ENCODE measurements at regions not wholly inside any gene's neighbourhood (a gene's known extent, or its start where the extent isn't known, plus 50 kb on each side); places are given as distances from the start of the nearest gene placed in this dataset.

- no peak overlapping the region for H3K4me3 ChIP-seq (ENCODE audit: control insufficient read depth, low read depth, low read length)
- peak; percentile 87 for DNase-seq (ENCODE audit: low read depth)
- TF ChIP-seq, protein P1, sequence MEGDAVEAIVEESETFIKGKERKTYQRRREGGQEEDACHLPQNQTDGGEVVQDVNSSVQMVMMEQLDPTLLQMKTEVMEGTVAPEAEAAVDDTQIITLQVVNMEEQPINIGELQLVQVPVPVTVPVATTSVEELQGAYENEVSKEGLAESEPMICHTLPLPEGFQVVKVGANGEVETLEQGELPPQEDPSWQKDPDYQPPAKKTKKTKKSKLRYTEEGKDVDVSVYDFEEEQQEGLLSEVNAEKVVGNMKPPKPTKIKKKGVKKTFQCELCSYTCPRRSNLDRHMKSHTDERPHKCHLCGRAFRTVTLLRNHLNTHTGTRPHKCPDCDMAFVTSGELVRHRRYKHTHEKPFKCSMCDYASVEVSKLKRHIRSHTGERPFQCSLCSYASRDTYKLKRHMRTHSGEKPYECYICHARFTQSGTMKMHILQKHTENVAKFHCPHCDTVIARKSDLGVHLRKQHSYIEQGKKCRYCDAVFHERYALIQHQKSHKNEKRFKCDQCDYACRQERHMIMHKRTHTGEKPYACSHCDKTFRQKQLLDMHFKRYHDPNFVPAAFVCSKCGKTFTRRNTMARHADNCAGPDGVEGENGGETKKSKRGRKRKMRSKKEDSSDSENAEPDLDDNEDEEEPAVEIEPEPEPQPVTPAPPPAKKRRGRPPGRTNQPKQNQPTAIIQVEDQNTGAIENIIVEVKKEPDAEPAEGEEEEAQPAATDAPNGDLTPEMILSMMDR (conservative IDR thresholded peaks at IDR 0.05; ENCODE audit: control insufficient read depth, insufficient read depth, low read depth, low read length), result no peak
Observed at GRCh38 chr4:13912966-13913365, 285.4 kb upstream of the BOD1L1 start.

DNA sequence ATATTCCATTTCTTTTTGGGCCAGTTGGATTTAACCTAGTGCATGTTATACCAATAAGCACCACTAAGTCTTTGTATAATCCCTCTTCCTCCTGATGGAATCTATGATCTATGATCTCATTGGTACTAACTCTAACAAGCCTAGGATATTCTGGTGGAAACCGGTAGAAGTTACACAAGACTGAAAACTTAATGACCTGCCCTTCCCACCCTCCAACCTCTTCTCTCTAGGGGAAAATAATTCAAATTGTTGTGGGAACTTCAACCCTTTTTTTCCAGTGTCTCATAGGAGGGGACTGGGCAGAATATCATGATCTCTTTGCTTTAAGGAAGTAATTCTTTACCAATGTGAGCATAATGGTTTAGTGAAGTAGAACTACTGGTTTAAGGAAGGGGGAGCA lies 289.5 kb upstream of the BOD1L1 start:
- no peak overlapping the region for H3K4me3 ChIP-seq (ENCODE audit: control insufficient read depth, low read depth, low read length)
- DNase-seq (ENCODE audit: low read depth), result peak; percentile 97
- TF ChIP-seq, protein P1 (conservative IDR thresholded peaks at IDR 0.05; ENCODE audit: control insufficient read depth, insufficient read depth, low read depth, low read length), result peak; percentile 39

- DNase-seq (ENCODE audit: low read depth), result peak; percentile 100
- TF ChIP-seq, protein P1 (conservative IDR thresholded peaks at IDR 0.05; ENCODE audit: control insufficient read depth, insufficient read depth, low read depth, low read length), result no peak
Observed at GRCh38 chr4:13918110-13918509, 290.6 kb upstream of the BOD1L1 start.

DNA sequence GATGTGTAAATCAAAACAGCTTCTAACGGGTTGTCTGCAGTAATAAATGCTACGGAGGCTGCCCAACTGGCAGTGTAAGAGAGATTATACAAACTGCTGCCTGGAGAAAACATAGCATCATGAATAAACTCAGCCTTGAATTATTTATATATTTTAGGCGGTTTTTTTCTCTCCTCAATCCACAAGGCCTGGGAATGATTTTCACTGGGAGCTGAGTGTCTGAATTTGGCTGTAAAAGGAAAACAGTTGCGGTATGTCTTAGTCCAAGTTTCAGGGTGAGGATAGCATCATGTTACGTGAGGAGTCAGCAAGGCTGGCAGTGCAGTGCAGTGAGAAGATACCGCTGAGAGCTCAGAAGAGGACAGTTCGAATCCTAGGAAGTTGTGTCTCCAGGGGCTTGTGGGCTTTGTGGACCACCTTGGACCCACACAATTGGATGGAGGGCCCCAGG lies 291.5 kb upstream of the BOD1L1 start:
- H3K4me3 ChIP-seq (ENCODE audit: control insufficient read depth, low read depth, low read length), result no peak overlapping the region
- peak; percentile 99 for DNase-seq (ENCODE audit: low read depth)
- TF ChIP-seq, protein P1 (conservative IDR thresholded peaks at IDR 0.05; ENCODE audit: control insufficient read depth, insufficient read depth, low read depth, low read length), result no peak

More at GRCh38 chr4:13918110-13918509, 290.6 kb upstream of the BOD1L1 start:
- no peak overlapping the region for H3K4me3 ChIP-seq (ENCODE audit: control insufficient read depth, low read depth, low read length)

- DNase-seq (ENCODE audit: low read depth), result no peak
- TF ChIP-seq, protein P1 (conservative IDR thresholded peaks at IDR 0.05; ENCODE audit: control insufficient read depth, insufficient read depth, low read depth, low read length), result no peak
- no peak overlapping the region for H3K4me3 ChIP-seq (ENCODE audit: control insufficient read depth, low read depth, low read length)
Observed at GRCh38 chr4:13920111-13920875, 292.8 kb upstream of the BOD1L1 start.

DNA sequence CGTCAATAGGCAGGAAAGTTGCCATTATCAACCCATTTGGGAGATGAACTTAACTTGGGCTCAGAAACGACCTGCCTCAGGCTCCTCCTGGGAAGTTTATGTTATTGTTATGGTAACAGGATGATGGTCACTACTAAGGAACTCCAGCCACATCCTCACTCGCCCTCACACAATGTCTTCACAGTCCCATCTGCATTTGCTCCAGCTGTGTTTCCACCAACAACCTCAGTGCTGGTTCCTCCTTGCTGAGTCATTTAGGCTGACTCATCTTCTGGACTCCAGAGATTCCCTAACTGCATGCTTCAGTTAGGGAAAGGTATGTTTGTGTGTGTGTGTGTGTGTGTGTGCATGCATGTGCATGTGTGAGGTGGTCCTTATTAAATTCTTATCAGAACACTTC lies 293.4 kb upstream of the BOD1L1 start:
- DNase-seq (ENCODE audit: low read depth), result peak; percentile 100
- TF ChIP-seq, protein P1 (conservative IDR thresholded peaks at IDR 0.05; ENCODE audit: control insufficient read depth, insufficient read depth, low read depth, low read length), result no peak

More for the DNA sequence above, 293.4 kb upstream of the BOD1L1 start:
- no peak overlapping the region for H3K4me3 ChIP-seq (ENCODE audit: control insufficient read depth, low read depth, low read length)

All from fibroblast of mammary gland (primary cell).